ENCODE measurements at regions not wholly inside any gene's neighbourhood (a gene's known extent, or its start where the extent isn't known, plus 50 kb on each side); places are given as distances from the start of the nearest gene placed in this dataset.

DNA sequence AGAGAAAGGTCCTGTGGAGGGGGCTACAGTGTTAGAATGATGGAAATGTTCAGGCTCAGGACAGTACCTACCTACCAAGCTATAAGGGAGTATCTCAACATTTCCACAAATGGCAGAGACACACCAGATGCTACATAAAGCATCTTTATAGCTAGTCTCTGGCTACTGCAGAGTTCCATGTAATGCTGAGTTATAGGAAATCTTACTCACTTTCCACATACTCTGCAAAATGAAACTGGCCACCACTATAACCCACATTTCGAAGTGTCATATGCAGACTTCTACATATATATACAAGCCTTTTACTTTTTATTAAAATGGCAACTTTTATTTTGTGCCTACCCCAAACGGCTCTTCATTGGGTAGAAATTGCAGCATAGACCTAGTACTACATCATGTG is 85.5 kb downstream of the FAS start:
- RAD21 ChIA-PET (ENCODE audit: low non-redundant PET in 1 of 2, low total read pairs in 2 of 2, uncharacterized antibody in 2 of 2, unreplicated experiment in 2 of 2), result no interaction called here
- no peak overlapping the region for H3K4me2 ChIP-seq (ENCODE audit: low read length)

More for the DNA sequence above, 85.5 kb downstream of the FAS start:
- Histone ChIP-seq H3K9ac (ENCODE audit: low read length) (no peak overlapping the region), H3K4me1 (ENCODE audit: control insufficient read depth in 1 of 2, insufficient read depth in 2 of 2, low read length in 2 of 2) (no peaks in the 10 kb centered on the region), H3K36me3 (ENCODE audit: control insufficient read depth in 1 of 2, insufficient read depth in 2 of 2, low read length in 2 of 2) (no peaks in the 10 kb centered on the region), H3K27ac (ENCODE audit: low read depth, low read length) (no peak overlapping the region), H4K20me1 (ENCODE audit: insufficient read depth) (no peaks in the 10 kb centered on the region), H2AFZ (ENCODE audit: low read depth, low read length, poor library complexity, severe bottlenecking) (no peak overlapping the region), H3K79me2 (ENCODE audit: insufficient read depth, low read length) (no peaks in the 10 kb centered on the region), H3K27me3 (ENCODE audit: insufficient read depth, low read length) (no peaks in the 10 kb centered on the region), H3K9me2 (ENCODE audit: insufficient read depth) (no peaks in the 10 kb centered on the region), H3K9me3 (ENCODE audit: control insufficient read depth in 1 of 2, insufficient read depth in 1 of 2, low read depth in 1 of 2, low read length in 2 of 2) (no peaks in the 10 kb centered on the region), H3K4me3 (replicated peaks in 1 of 2; ENCODE audit: low read depth in 1 of 2, low read length in 2 of 2) (no peak overlapping the region)
- intact Hi-C loops (cut with micrococcal nuclease), result no loop called here
- BruUV-seq (replicated peaks), result no TSS peak
- CTCF ChIA-PET, result no interaction called here
- TF ChIP-seq EZH2 (IDR thresholded peaks at IDR 0.05) (no peak), ELF1 (IDR thresholded peaks at IDR 0.05; ENCODE audit: borderline replicate concordance, low read depth) (no peak), TCF7L2 (IDR thresholded peaks at IDR 0.05; ENCODE audit: borderline replicate concordance, extremely low read depth, insufficient read depth, insufficient read length) (no peak), ZNF274 (IDR thresholded peaks at IDR 0.05; ENCODE audit: low read depth, low read length) (no peak), EGR1 (IDR thresholded peaks at IDR 0.05; ENCODE audit: low read depth) (no peak), EZH2phosphoT487 (IDR thresholded peaks at IDR 0.05; ENCODE audit: borderline replicate concordance) (no peak), SP1 (IDR thresholded peaks at IDR 0.05; ENCODE audit: low read depth) (no peak), JUND (IDR thresholded peaks at IDR 0.05) (no peak), POLR2A (IDR thresholded peaks at IDR 0.05; ENCODE audit: borderline replicate concordance, extremely low read depth, insufficient read depth, insufficient read length) (no peak), ZFX (IDR thresholded peaks at IDR 0.05) (no peak)
- TF ChIP-seq, protein P1, sequence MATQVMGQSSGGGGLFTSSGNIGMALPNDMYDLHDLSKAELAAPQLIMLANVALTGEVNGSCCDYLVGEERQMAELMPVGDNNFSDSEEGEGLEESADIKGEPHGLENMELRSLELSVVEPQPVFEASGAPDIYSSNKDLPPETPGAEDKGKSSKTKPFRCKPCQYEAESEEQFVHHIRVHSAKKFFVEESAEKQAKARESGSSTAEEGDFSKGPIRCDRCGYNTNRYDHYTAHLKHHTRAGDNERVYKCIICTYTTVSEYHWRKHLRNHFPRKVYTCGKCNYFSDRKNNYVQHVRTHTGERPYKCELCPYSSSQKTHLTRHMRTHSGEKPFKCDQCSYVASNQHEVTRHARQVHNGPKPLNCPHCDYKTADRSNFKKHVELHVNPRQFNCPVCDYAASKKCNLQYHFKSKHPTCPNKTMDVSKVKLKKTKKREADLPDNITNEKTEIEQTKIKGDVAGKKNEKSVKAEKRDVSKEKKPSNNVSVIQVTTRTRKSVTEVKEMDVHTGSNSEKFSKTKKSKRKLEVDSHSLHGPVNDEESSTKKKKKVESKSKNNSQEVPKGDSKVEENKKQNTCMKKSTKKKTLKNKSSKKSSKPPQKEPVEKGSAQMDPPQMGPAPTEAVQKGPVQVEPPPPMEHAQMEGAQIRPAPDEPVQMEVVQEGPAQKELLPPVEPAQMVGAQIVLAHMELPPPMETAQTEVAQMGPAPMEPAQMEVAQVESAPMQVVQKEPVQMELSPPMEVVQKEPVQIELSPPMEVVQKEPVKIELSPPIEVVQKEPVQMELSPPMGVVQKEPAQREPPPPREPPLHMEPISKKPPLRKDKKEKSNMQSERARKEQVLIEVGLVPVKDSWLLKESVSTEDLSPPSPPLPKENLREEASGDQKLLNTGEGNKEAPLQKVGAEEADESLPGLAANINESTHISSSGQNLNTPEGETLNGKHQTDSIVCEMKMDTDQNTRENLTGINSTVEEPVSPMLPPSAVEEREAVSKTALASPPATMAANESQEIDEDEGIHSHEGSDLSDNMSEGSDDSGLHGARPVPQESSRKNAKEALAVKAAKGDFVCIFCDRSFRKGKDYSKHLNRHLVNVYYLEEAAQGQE (IDR thresholded peaks at IDR 0.05; ENCODE audit: low read depth), result no peak
- TF ChIP-seq, protein P2, sequence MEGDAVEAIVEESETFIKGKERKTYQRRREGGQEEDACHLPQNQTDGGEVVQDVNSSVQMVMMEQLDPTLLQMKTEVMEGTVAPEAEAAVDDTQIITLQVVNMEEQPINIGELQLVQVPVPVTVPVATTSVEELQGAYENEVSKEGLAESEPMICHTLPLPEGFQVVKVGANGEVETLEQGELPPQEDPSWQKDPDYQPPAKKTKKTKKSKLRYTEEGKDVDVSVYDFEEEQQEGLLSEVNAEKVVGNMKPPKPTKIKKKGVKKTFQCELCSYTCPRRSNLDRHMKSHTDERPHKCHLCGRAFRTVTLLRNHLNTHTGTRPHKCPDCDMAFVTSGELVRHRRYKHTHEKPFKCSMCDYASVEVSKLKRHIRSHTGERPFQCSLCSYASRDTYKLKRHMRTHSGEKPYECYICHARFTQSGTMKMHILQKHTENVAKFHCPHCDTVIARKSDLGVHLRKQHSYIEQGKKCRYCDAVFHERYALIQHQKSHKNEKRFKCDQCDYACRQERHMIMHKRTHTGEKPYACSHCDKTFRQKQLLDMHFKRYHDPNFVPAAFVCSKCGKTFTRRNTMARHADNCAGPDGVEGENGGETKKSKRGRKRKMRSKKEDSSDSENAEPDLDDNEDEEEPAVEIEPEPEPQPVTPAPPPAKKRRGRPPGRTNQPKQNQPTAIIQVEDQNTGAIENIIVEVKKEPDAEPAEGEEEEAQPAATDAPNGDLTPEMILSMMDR (IDR thresholded peaks at IDR 0.05 in 2 of 3, conservative IDR thresholded peaks at IDR 0.05 in 1 of 3; ENCODE audit: borderline replicate concordance in 1 of 3, insufficient read depth in 1 of 3, low read depth in 2 of 3, low read length in 2 of 3), result no peak
- no peak for ATAC-seq
- no peak for DNase-seq (ENCODE audit: low read depth, low spot score)
- POLR2A ChIA-PET, result no interaction called here
